ENCODE measurements at regions not wholly inside any gene's neighbourhood (a gene's known extent, or its start where the extent isn't known, plus 50 kb on each side); places are given as distances from the start of the nearest gene placed in this dataset. TPM values are rescaled to one million over a fixed set of nuclear protein-coding genes. Genes with fewer than 3 reads are reported as not detected.

DNA sequence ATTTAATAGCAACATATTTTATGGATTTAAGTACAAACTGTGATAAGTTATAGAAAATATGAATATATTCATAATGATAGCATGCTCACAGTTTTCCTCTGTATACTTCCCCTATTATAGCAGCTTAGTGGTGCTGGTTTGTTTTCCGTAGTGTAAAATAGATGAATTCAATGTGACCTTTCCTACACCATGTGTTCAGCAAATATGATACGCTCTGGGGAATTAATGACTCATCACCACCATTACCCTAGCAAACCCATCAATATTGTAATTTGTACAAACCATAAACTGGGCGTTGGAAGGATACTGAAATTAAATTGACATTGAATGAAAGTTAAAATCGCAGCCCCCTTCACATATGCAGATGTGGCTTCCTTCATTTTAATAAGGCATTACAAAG lies 58.7 kb upstream of the CDH19 start:
- ChIA-PET CTCF (no interaction called here), POLR2A (no interaction called here), RAD21 (ENCODE audit: low non-redundant PET in 1 of 2, low total read pairs in 2 of 2, uncharacterized antibody in 2 of 2, unreplicated experiment in 2 of 2) (no interaction called here)
- Histone ChIP-seq H2AFZ (ENCODE audit: low read depth, low read length, poor library complexity, severe bottlenecking) (no peak overlapping the region), H3K4me3 (replicated peaks in 1 of 2; ENCODE audit: low read depth in 1 of 2, low read length in 2 of 2) (no peak overlapping the region), H3K4me2 (ENCODE audit: low read length) (no peak overlapping the region), H3K27me3 (ENCODE audit: insufficient read depth, low read length) (no peaks in the 10 kb centered on the region), H3K4me1 (ENCODE audit: control insufficient read depth in 1 of 2, insufficient read depth in 2 of 2, low read length in 2 of 2) (no peaks in the 10 kb centered on the region), H3K36me3 (ENCODE audit: control insufficient read depth in 1 of 2, insufficient read depth in 2 of 2, low read length in 2 of 2) (no peaks in the 10 kb centered on the region), H3K79me2 (ENCODE audit: insufficient read depth, low read length) (no peaks in the 10 kb centered on the region), H3K9me3 (ENCODE audit: control insufficient read depth in 1 of 2, insufficient read depth in 1 of 2, low read depth in 1 of 2, low read length in 2 of 2) (peaks cover 6 to 16% of the 10 kb centered on the region in 2 experiments; a peak in 2 of 4 replicates), H3K9me2 (ENCODE audit: insufficient read depth) (no peaks in the 10 kb centered on the region), H3K9ac (ENCODE audit: low read length) (no peak overlapping the region), H4K20me1 (ENCODE audit: insufficient read depth) (no peaks in the 10 kb centered on the region), H3K27ac (ENCODE audit: low read depth, low read length) (no peak overlapping the region)
- TF ChIP-seq ZFX (IDR thresholded peaks at IDR 0.05) = no peak
- no peak for ATAC-seq
- no peak for DNase-seq (ENCODE audit: low read depth, low spot score)
- BruUV-seq (replicated peaks) = no TSS peak
- intact Hi-C loops (cut with micrococcal nuclease) = no loop called here

- no peak for ATAC-seq
- Histone ChIP-seq H4K20me1 (ENCODE audit: insufficient read depth) (no peaks in the 10 kb centered on the region), H3K79me2 (ENCODE audit: insufficient read depth, low read length) (no peaks in the 10 kb centered on the region), H3K4me1 (ENCODE audit: control insufficient read depth in 1 of 2, insufficient read depth in 2 of 2, low read length in 2 of 2) (no peaks in the 10 kb centered on the region), H3K9ac (ENCODE audit: low read length) (no peak overlapping the region), H3K27ac (ENCODE audit: low read depth, low read length) (no peak overlapping the region), H3K27me3 (ENCODE audit: insufficient read depth, low read length) (no peaks in the 10 kb centered on the region), H2AFZ (ENCODE audit: low read depth, low read length, poor library complexity, severe bottlenecking) (no peak overlapping the region), H3K36me3 (ENCODE audit: control insufficient read depth in 1 of 2, insufficient read depth in 2 of 2, low read length in 2 of 2) (no peaks in the 10 kb centered on the region), H3K9me3 (ENCODE audit: control insufficient read depth in 1 of 2, insufficient read depth in 1 of 2, low read depth in 1 of 2, low read length in 2 of 2) (peaks cover 3 to 27% of the 10 kb centered on the region in 2 experiments; a peak in 2 of 4 replicates), H3K9me2 (ENCODE audit: insufficient read depth) (no peaks in the 10 kb centered on the region), H3K4me3 (replicated peaks in 1 of 2; ENCODE audit: low read depth in 1 of 2, low read length in 2 of 2) (no peak overlapping the region), H3K4me2 (ENCODE audit: low read length) (no peak overlapping the region)
- ChIA-PET RAD21 (ENCODE audit: low non-redundant PET in 1 of 2, low total read pairs in 2 of 2, uncharacterized antibody in 2 of 2, unreplicated experiment in 2 of 2) (no interaction called here), POLR2A (no interaction called here), CTCF (no interaction called here)
- no peak for TF ChIP-seq SIN3A (IDR thresholded peaks at IDR 0.05; ENCODE audit: low read depth)
- TF ChIP-seq EGR1 (IDR thresholded peaks at IDR 0.05; ENCODE audit: low read depth) = no peak
- no peak for TF ChIP-seq ELF1 (IDR thresholded peaks at IDR 0.05; ENCODE audit: borderline replicate concordance, low read depth)
- TF ChIP-seq TCF7L2 (IDR thresholded peaks at IDR 0.05; ENCODE audit: borderline replicate concordance, extremely low read depth, insufficient read depth, insufficient read length) = no peak
- no peak for TF ChIP-seq YY1 (IDR thresholded peaks at IDR 0.05; ENCODE audit: extremely low read depth, insufficient replicate concordance, low read depth, low read length)
- TF ChIP-seq FOSL1 (IDR thresholded peaks at IDR 0.05; ENCODE audit: low read depth) = no peak
- TF ChIP-seq CBX3 (IDR thresholded peaks at IDR 0.05; ENCODE audit: low read depth) = no peak
- TF ChIP-seq SP1 (IDR thresholded peaks at IDR 0.05; ENCODE audit: low read depth) = no peak
- TF ChIP-seq EZH2phosphoT487 (IDR thresholded peaks at IDR 0.05; ENCODE audit: borderline replicate concordance) = no peak
- TF ChIP-seq ATF3 (IDR thresholded peaks at IDR 0.05) = no peak
- intact Hi-C loops (cut with micrococcal nuclease) = no loop called here
- no peak for DNase-seq (ENCODE audit: low read depth, low spot score)
- BruUV-seq (replicated peaks) = no TSS peak
Measured at GRCh38 chr18:66655407-66655806, 51.5 kb upstream of the CDH19 start.

Small RNAs in the stretch of these regions (microRNA-seq; reads per million reads assigned to microRNA genes)
- gene MIR5011 (ENCODE audit: borderline number of aligned reads) = not detected

Data from HCT116 (cell line).